A549 (cell line): ENCODE measurements at regions not wholly inside any gene's neighbourhood (a gene's known extent, or its start where the extent isn't known, plus 50 kb on each side); places are given as distances from the start of the nearest gene placed in this dataset.

Experiments
- ATAC-seq, 2 experiments: fragments of 200-7000 bp in 1 of 2; fragments of >200 bp in 1 of 2; cut with Nextera tagmentation in 1 of 2; cut with Tn5 transposase in 1 of 2; 3 replicates each; pipeline versions ENCODE4 v1.8.0 to v1.9.1; 2018 to 2020; ENCODE audit warnings: mild to moderate bottlenecking in 1 of 2, moderate library complexity in 1 of 2
- CTCF ChIA-PET: fragments of 300-600 bp; sonication (Branson Sonifier 250); formaldehyde crosslinking; extraction: SDS; loops from one replicate; lab custom pipeline; 2021; ENCODE audit warnings: antibody characterized with exemption, inconsistent platforms; lab: Yijun Ruan, JAX
- POLR2A ChIA-PET: fragments of 350-600 bp; formaldehyde crosslinking; extraction: SDS; loops from one replicate; lab custom pipeline; 2021; ENCODE audit warnings: antibody characterized with exemption, inconsistent platforms; lab: Yijun Ruan, JAX
- DNase-seq, 2 experiments: peaks; one replicate each; pipeline versions ENCODE4 v3.0.0 to v3.0.0-alpha.2; 2011 to 2016; ENCODE audit warnings: low read depth in 1 of 2, low spot score in 1 of 2
- FAIRE-seq: peaks from 2 replicates; lab custom pipeline; 2011; peaks lifted over from hg19 to GRCh38; lab: Jason Lieb, UNC
- H3K27ac ChIP-seq, 2 experiments: fragments of >200 bp; sonication (Bioruptor Twin); formaldehyde crosslinking; 3 replicates each; pipeline ENCODE4 v1.5.1; 2016 to 2017
- H3K4me1 ChIP-seq: fragments of >200 bp; sonication (Bioruptor Twin); formaldehyde crosslinking; 3 replicates; pipeline ENCODE4 v1.6.1; 2016
- H3K4me2 ChIP-seq: fragments of >200 bp; sonication (Bioruptor Twin); formaldehyde crosslinking; 3 replicates; pipeline ENCODE4 v1.6.1; 2016
- H3K4me3 ChIP-seq: fragments of >200 bp; sonication (Bioruptor Twin); formaldehyde crosslinking; 3 replicates; pipeline ENCODE4 v1.5.1; 2016
- H3K9me3 ChIP-seq: fragments of >200 bp; sonication (Bioruptor Twin); formaldehyde crosslinking; 3 replicates; pipeline ENCODE4 v1.6.1; 2016
- BHLHE40 ChIP-seq: IDR thresholded peaks from 2 replicates; pipeline ENCODE4 v1.6.1; 2012; ENCODE audit warnings: low read depth, low read length, inconsistent platforms
- CHD4 ChIP-seq: fragments of 200-600 bp; sonication (generic); IDR thresholded peaks from 2 replicates; pipeline ENCODE4 v1.6.1; 2016; ENCODE audit warnings: antibody characterized with exemption, mild to moderate bottlenecking, borderline replicate concordance
- EHMT2 ChIP-seq: fragments of 200-600 bp; sonication (generic); IDR thresholded peaks from 2 replicates; pipeline ENCODE4 v1.6.1; 2016; ENCODE audit warnings: antibody characterized with exemption, low read depth, mild to moderate bottlenecking, moderate library complexity
- EP300 ChIP-seq, 2 experiments: fragments of >200 bp; sonication (Bioruptor Twin); formaldehyde crosslinking; IDR thresholded peaks; 2 replicates in 1 of 2; 3 replicates in 1 of 2; pipeline ENCODE4 v1.6.1; 2016 to 2017
- HEYL ChIP-seq: fragments of 250-450 bp; sonication (Bioruptor Pico); IDR thresholded peaks from 2 replicates; pipeline ENCODE4 v1.8.0; 2021; ENCODE audit warnings: mild to moderate bottlenecking, moderate library complexity
- HMGXB4 ChIP-seq: fragments of 250-450 bp; sonication (Bioruptor Pico); IDR thresholded peaks from 2 replicates; pipeline ENCODE4 v1.5.0; 2021; ENCODE audit warnings: mild to moderate bottlenecking, moderate library complexity, borderline replicate concordance
- HOXB13 ChIP-seq: fragments of 250-450 bp; sonication (Bioruptor Pico); IDR thresholded peaks from 2 replicates; pipeline ENCODE4 v1.5.0; 2020; ENCODE audit warnings: low read depth, mild to moderate bottlenecking, moderate library complexity
- MAFK ChIP-seq: fragments of 450-650 bp; IDR thresholded peaks from 2 replicates; pipeline ENCODE4 v1.6.1; 2014; ENCODE audit not compliant: partially characterized antibody
- NFE2L2 ChIP-seq: fragments of 150-350 bp; conservative IDR thresholded peaks from 2 replicates; pipeline ENCODE4 v1.6.1; 2014; ENCODE audit warnings: low read length
- NPAS2 ChIP-seq: fragments of 250-450 bp; sonication (Bioruptor Pico); IDR thresholded peaks from 2 replicates; pipeline ENCODE4 v1.8.0; 2022; ENCODE audit warnings: mild to moderate bottlenecking, moderate library complexity, borderline replicate concordance
- NR3C1 ChIP-seq: fragments of >200 bp; sonication (Bioruptor Twin); formaldehyde crosslinking; IDR thresholded peaks from 3 replicates; pipeline ENCODE4 v1.6.1; 2017
- RFX5 ChIP-seq: fragments of 450-650 bp; IDR thresholded peaks from 2 replicates; pipeline ENCODE4 v1.7.1; 2014; ENCODE audit warnings: antibody characterized with exemption, mild to moderate bottlenecking, moderate library complexity
- RNF2 ChIP-seq: fragments of 200-600 bp; sonication (generic); IDR thresholded peaks from 2 replicates; pipeline ENCODE4 v1.6.1; 2016; ENCODE audit warnings: low read depth, mild to moderate bottlenecking, antibody characterized with exemption, moderate library complexity, borderline replicate concordance
- TP53 ChIP-seq: fragments of 250-450 bp; sonication (Bioruptor Pico); IDR thresholded peaks from 2 replicates; pipeline ENCODE4 v1.5.0; 2021; ENCODE audit warnings: mild to moderate bottlenecking, moderate library complexity
- ZC3H11A ChIP-seq: fragments of 450-650 bp; IDR thresholded peaks from 2 replicates; pipeline ENCODE4 v1.6.1; 2014; ENCODE audit warnings: antibody characterized with exemption, mild to moderate bottlenecking
- ZFP36 ChIP-seq: fragments of 450-650 bp; IDR thresholded peaks from 2 replicates; pipeline ENCODE4 v1.6.1; 2014; ENCODE audit warnings: borderline replicate concordance; ENCODE audit not compliant: partially characterized antibody
- ZNF302 ChIP-seq: fragments of 250-450 bp; sonication (Bioruptor Pico); IDR thresholded peaks from 2 replicates; pipeline ENCODE4 v1.9.0; 2021; ENCODE audit warnings: inconsistent platforms, mild to moderate bottlenecking, moderate library complexity
- WGBS: methylation state at CpG from one replicate; pipeline ENCODE4 v1.1.6; 2017; ENCODE audit errors: missing lambda C conversion rate; 5-methylcytosine and 5-hydroxymethylcytosine counted together
- TF ChIP-seq, protein P1 (sequence below): IDR thresholded peaks from 2 replicates; pipeline ENCODE4 v1.6.1; 2012
- TF ChIP-seq, protein P2 (sequence below): fragments of 450-650 bp; IDR thresholded peaks from 2 replicates; pipeline ENCODE4 v1.6.1; 2014; ENCODE audit warnings: antibody characterized with exemption
- TF ChIP-seq, protein P3 (sequence below): IDR thresholded peaks from 2 replicates; pipeline ENCODE4 v1.6.1; 2012; ENCODE audit warnings: low read depth, borderline replicate concordance

DNA sequence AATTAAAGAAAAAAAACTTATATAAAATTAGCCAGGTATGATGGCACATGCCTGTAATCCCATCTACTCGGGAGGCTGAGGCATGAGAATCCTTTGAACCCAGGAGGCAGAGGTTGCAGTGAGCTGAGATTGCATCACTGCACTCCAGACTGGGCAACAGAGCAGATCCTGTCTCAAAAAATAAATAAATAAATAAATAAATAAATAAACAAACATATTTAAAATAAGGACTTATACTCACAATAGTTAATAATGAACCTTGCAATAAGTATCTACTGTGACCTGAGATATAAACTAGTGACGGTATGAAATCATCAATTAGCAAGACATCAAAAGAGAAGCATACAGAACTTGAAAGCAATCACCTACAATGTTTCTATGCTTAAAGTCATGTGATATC, 548.4 kb upstream of the JARID2 start:
- H3K9me3 ChIP-seq: no peaks in the 10 kb centered on the region; the same call in 2 of the 3 replicates
- no peak overlapping the region for H3K4me2 ChIP-seq
- WGBS: 82% methylated on average over 2 of the region's 2 CpGs
- DNase-seq (no peak), ATAC-seq (no peak), FAIRE-seq (no peak)
- no peak overlapping the region for H3K27ac ChIP-seq
- H3K4me3 ChIP-seq: no peak overlapping the region
- ChIA-PET CTCF (interaction anchor here (0.9 kb wide), 1 partner anchor 27 kb away, joined by 3 read pairs; no protein-coding TSS in a partner anchor), POLR2A (no interaction called here)
- H3K4me1 ChIP-seq: no peaks in the 10 kb centered on the region
- TF ChIP-seq NR3C1: no peak
- TF ChIP-seq, protein P1, sequence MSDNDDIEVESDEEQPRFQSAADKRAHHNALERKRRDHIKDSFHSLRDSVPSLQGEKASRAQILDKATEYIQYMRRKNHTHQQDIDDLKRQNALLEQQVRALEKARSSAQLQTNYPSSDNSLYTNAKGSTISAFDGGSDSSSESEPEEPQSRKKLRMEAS: no peak
- TF ChIP-seq ZFP36: no peak
- 0 out of 2 replicates have a peak, but pooled peaks have one; percentile 13 for TF ChIP-seq ZC3H11A
- no peak for TF ChIP-seq ZNF302 (CRISPR knock-in tag)

DNA sequence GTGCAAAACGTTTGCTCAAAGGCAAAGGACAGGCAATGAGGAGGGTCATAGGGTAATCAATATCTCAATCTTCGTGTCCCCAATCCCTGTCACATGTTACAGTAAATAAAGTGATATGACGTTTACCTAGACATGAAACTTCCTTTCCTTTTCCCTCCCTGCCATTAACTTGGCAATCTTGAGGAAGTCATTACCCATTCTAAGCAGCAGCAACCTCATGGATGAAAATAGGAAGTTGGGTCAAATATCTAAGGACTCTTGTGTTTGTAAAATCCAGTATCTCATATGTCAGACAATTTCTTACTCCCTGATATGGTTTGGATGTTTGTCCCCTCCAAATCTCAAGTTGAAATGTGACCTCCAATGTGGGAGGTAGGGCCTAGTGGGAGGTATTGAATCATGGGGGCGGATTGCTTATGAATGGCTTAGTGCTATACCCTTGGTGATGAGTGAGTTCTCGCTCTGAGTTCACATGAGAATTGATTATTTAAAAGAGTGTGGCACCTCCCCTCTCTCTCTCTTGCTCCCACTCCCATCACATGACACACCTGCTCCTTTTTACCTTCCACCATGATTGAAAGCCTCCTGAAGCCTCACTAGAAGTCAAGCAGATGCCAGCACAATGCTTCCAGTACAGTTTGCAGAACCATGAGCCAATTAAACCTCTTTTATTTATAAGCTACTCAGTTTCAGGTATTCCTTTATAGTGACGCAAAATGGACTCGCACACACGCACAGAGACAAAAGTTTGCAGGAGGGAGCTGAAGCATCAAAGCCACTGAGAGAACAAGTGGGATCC, 545.9 kb upstream of the JARID2 start:
- Histone ChIP-seq H3K9me3 (no peaks in the 10 kb centered on the region; the same call in 2 of the 3 replicates), H3K27ac (no peak overlapping the region), H3K4me2 (no peak overlapping the region)
- FAIRE-seq: no peak
- ChIA-PET POLR2A (no interaction called here), CTCF (no interaction called here)
- DNase-seq: no peak
- no peak for ATAC-seq
- TF ChIP-seq, protein P2, sequence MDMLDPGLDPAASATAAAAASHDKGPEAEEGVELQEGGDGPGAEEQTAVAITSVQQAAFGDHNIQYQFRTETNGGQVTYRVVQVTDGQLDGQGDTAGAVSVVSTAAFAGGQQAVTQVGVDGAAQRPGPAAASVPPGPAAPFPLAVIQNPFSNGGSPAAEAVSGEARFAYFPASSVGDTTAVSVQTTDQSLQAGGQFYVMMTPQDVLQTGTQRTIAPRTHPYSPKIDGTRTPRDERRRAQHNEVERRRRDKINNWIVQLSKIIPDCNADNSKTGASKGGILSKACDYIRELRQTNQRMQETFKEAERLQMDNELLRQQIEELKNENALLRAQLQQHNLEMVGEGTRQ: no peak
- TF ChIP-seq RNF2: no peak
- TF ChIP-seq BHLHE40: no peak
- no peak for TF ChIP-seq RFX5
- no peak for TF ChIP-seq MAFK
- TF ChIP-seq TP53 (CRISPR knock-in tag): no peak
- TF ChIP-seq, protein P3, sequence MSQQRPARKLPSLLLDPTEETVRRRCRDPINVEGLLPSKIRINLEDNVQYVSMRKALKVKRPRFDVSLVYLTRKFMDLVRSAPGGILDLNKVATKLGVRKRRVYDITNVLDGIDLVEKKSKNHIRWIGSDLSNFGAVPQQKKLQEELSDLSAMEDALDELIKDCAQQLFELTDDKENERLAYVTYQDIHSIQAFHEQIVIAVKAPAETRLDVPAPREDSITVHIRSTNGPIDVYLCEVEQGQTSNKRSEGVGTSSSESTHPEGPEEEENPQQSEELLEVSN: no peak
- TF ChIP-seq CHD4: no peak
- no peak for TF ChIP-seq NFE2L2
- no peak for TF ChIP-seq NPAS2
- TF ChIP-seq EP300 (IDR thresholded peaks at IDR 0.05): no peak
- no peak for TF ChIP-seq HOXB13 (CRISPR knock-in tag)
- TF ChIP-seq ZNF302 (CRISPR knock-in tag): no peak
- no peak for TF ChIP-seq HMGXB4 (CRISPR knock-in tag)
- no peak for TF ChIP-seq EHMT2
- no peak for TF ChIP-seq HEYL (CRISPR knock-in tag)
- TF ChIP-seq, protein P1: no peak
- TF ChIP-seq, all 56 proteins: peak for 0
- no peak overlapping the region for H3K4me3 ChIP-seq
- WGBS: 74% methylated on average over 8 of the region's 8 CpGs
- no peaks in the 10 kb centered on the region for H3K4me1 ChIP-seq
